ENCODE measurements at regions not wholly inside any gene's neighbourhood (a gene's known extent, or its start where the extent isn't known, plus 50 kb on each side); places are given as distances from the start of the nearest gene placed in this dataset.

DNA sequence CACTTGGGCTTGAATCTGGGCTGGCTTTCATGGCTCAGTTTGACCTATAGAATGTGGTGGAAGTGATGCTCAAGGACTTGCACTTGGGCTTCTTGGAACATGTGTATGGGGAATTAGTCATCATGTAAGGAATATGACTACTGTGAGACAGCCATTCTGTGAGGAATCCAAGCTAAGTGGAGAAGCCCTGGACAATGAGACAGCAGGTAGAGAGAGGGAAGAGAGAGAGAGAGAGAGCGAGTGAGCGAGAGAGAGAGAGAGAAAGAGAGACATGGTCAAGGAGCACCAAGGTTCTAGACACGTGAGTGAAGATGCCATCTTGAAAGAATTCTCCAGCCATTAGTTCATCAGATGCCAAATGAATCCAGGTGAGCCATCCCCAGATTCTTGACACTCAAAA, 261.6 kb upstream of the SORL1-AS1 start:
- DNase-seq: no peak
- CTCF ChIA-PET: no interaction called here

DNA sequence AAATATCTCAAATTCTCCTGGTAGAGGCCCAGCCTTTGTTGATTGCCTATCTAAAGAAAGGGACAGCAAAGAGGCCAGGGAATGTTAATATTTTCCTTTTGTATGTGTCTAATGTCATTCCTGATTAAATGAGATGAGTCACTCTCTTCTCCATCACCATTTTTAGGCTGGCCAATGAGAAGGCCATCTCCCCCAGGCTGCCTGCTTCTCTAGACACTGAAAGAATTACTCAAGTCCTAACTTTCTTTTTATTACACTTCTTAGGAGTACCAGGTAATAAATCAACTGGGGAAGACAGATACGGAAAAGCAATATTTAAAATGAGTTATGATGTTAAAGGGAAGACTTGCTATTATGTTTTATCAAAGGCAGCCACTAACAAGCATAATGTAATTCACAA, 259.2 kb upstream of the SORL1-AS1 start:
- Histone ChIP-seq H2AFZ (no peak overlapping the region), H3K27ac (no peak overlapping the region), H3K4me1 (replicated peaks; ENCODE audit: insufficient read depth) (no peaks in the 10 kb centered on the region), H3K79me2 (ENCODE audit: low read depth) (no peaks in the 10 kb centered on the region), H3K4me3 (no peak overlapping the region), H3K36me3 (ENCODE audit: low read depth) (no peaks in the 10 kb centered on the region), H3K9me2 (ENCODE audit: insufficient read depth) (no peaks in the 10 kb centered on the region), H3K4me2 (no peak overlapping the region), H3K27me3 (ENCODE audit: insufficient read depth, low read depth) (no peaks in the 10 kb centered on the region; the same call in 1 of the 2 replicates), H3K9me3 (ENCODE audit: insufficient read depth, low read depth) (peaks cover 3% of the 10 kb centered on the region; the same call in 1 of the 2 replicates), H3F3A (ENCODE audit: insufficient read depth, low read depth) (no peaks in the 10 kb centered on the region), H4K20me1 (ENCODE audit: insufficient read depth) (no peaks in the 10 kb centered on the region)
- TF ChIP-seq, protein P1, sequence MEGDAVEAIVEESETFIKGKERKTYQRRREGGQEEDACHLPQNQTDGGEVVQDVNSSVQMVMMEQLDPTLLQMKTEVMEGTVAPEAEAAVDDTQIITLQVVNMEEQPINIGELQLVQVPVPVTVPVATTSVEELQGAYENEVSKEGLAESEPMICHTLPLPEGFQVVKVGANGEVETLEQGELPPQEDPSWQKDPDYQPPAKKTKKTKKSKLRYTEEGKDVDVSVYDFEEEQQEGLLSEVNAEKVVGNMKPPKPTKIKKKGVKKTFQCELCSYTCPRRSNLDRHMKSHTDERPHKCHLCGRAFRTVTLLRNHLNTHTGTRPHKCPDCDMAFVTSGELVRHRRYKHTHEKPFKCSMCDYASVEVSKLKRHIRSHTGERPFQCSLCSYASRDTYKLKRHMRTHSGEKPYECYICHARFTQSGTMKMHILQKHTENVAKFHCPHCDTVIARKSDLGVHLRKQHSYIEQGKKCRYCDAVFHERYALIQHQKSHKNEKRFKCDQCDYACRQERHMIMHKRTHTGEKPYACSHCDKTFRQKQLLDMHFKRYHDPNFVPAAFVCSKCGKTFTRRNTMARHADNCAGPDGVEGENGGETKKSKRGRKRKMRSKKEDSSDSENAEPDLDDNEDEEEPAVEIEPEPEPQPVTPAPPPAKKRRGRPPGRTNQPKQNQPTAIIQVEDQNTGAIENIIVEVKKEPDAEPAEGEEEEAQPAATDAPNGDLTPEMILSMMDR (conservative IDR thresholded peaks at IDR 0.05): no peak
- no peak for TF ChIP-seq EZH2 (IDR thresholded peaks at IDR 0.05; ENCODE audit: low read depth)
- intact Hi-C loops (cut with micrococcal nuclease; ENCODE audit: unreplicated experiment): no loop called here
- ChIA-PET POLR2A (ENCODE audit: unreplicated experiment) (no interaction called here), CTCF (no interaction called here)
- no peak for DNase-seq
- BruUV-seq (replicated peaks): no TSS peak

More for the DNA sequence above, 261.6 kb upstream of the SORL1-AS1 start:
- POLR2A ChIA-PET (ENCODE audit: unreplicated experiment): no interaction called here
- BruUV-seq (replicated peaks): no TSS peak
- no peak for TF ChIP-seq EZH2 (IDR thresholded peaks at IDR 0.05; ENCODE audit: low read depth)
- TF ChIP-seq, protein P1 (conservative IDR thresholded peaks at IDR 0.05): no peak
- peaks cover 3% of the 10 kb centered on the region; the same call in 1 of the 2 replicates for H3K9me3 ChIP-seq (ENCODE audit: insufficient read depth, low read depth)
- no peak overlapping the region for H3K4me3 ChIP-seq
- no peaks in the 10 kb centered on the region for H3K36me3 ChIP-seq (ENCODE audit: low read depth)
- no peaks in the 10 kb centered on the region for H3F3A ChIP-seq (ENCODE audit: insufficient read depth, low read depth)
- no peak overlapping the region for H3K27ac ChIP-seq
- H2AFZ ChIP-seq: no peak overlapping the region
- no peaks in the 10 kb centered on the region for H3K79me2 ChIP-seq (ENCODE audit: low read depth)
- no peaks in the 10 kb centered on the region for H3K27me3 ChIP-seq (ENCODE audit: insufficient read depth, low read depth)
- H3K4me1 ChIP-seq (replicated peaks; ENCODE audit: insufficient read depth): no peaks in the 10 kb centered on the region
- intact Hi-C loops (cut with micrococcal nuclease; ENCODE audit: unreplicated experiment): no loop called here
- H4K20me1 ChIP-seq (ENCODE audit: insufficient read depth): no peaks in the 10 kb centered on the region
- no peak overlapping the region for H3K4me2 ChIP-seq
- no peaks in the 10 kb centered on the region for H3K9me2 ChIP-seq (ENCODE audit: insufficient read depth)

DNA sequence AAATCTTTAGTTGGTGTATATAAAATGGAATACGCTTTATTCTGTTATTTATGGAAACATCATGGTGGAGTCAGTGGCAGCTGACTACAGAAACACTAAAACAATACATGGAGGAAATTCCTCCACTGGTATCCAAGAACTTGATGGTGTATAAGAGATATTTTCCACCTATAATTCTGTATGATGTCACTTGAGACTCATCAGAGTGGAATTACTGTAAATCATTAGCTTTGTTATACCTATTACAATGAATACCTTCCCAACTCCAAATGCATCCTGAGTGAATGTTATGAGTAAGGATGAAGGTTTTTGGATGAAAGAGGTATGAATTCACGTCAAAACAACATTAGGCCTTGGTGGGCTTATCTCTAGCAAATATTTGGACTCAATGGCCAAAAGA, 258.5 kb upstream of the SORL1-AS1 start:
- Histone ChIP-seq H3K9me3 (ENCODE audit: insufficient read depth, low read depth) (peaks cover 3% of the 10 kb centered on the region; the same call in 1 of the 2 replicates), H3K4me2 (no peak overlapping the region), H3K27me3 (ENCODE audit: insufficient read depth, low read depth) (no peaks in the 10 kb centered on the region; the same call in 1 of the 2 replicates), H3K36me3 (ENCODE audit: low read depth) (no peaks in the 10 kb centered on the region), H3K4me3 (no peak overlapping the region), H3K27ac (no peak overlapping the region), H3K4me1 (replicated peaks; ENCODE audit: insufficient read depth) (no peaks in the 10 kb centered on the region), H2AFZ (no peak overlapping the region), H4K20me1 (ENCODE audit: insufficient read depth) (no peaks in the 10 kb centered on the region), H3K9me2 (ENCODE audit: insufficient read depth) (no peaks in the 10 kb centered on the region), H3F3A (ENCODE audit: insufficient read depth, low read depth) (no peaks in the 10 kb centered on the region), H3K79me2 (ENCODE audit: low read depth) (no peaks in the 10 kb centered on the region)
- ChIA-PET CTCF (no interaction called here), POLR2A (ENCODE audit: unreplicated experiment) (no interaction called here)
- no peak for DNase-seq
- no TSS peak for BruUV-seq (replicated peaks)
- intact Hi-C loops (cut with micrococcal nuclease; ENCODE audit: unreplicated experiment): no loop called here
- no peak for TF ChIP-seq EZH2 (IDR thresholded peaks at IDR 0.05; ENCODE audit: low read depth)
- TF ChIP-seq, protein P1 (conservative IDR thresholded peaks at IDR 0.05): no peak
